Gastrocnemius medialis (tissue), 4 donors: ENCODE measurements at regions not wholly inside any gene's neighbourhood (a gene's known extent, or its start where the extent isn't known, plus 50 kb on each side); places are given as distances from the start of the nearest gene placed in this dataset.

Experiments
- ATAC-seq, 2 donors: fragments of 150-250 bp; one replicate each; pipeline ENCODE4 v1.9.1; 2016
- DNase-seq, 2 donors: peaks; one replicate each; pipeline ENCODE4 v3.0.0-alpha.2; 2019
- H3K27ac ChIP-seq, 4 donors: fragments of 200-600 bp; sonication (generic); 1 replicate in 1 of 4; 2 replicates in 3 of 4; pipeline ENCODE4 v1.5.1; 2016 to 2018; ENCODE audit warnings: mild to moderate bottlenecking in 2 of 4, moderate library complexity in 1 of 4
- H3K27me3 ChIP-seq, 3 donors: fragments of 200-600 bp; sonication (generic) in 2 of 3; 1 replicate in 1 of 3; 2 replicates in 2 of 3; pipeline versions ENCODE4 v1.5.1 to v1.6.0; 2016 to 2019; ENCODE audit warnings: mild to moderate bottlenecking in 1 of 3, moderate library complexity in 1 of 3
- H3K36me3 ChIP-seq, 2 donors: fragments of 200-600 bp; sonication (generic) in 1 of 2; one replicate each; pipeline ENCODE4 v1.5.1; 2017 to 2018
- H3K4me1 ChIP-seq, 2 donors: fragments of 200-600 bp; sonication (generic) in 1 of 2; one replicate each; pipeline ENCODE4 v1.5.1; 2016 to 2017; ENCODE audit warnings: mild to moderate bottlenecking in 2 of 2
- H3K4me3 ChIP-seq, 4 donors: fragments of 200-600 bp; sonication (generic) in 3 of 4; 1 replicate in 1 of 4; 2 replicates in 3 of 4; pipeline ENCODE4 v1.5.1; 2016 to 2019; ENCODE audit warnings: mild to moderate bottlenecking in 2 of 4
- H3K9me3 ChIP-seq, 3 donors: fragments of 200-600 bp; sonication (generic) in 2 of 3; 1 replicate in 1 of 3; 2 replicates in 2 of 3; pipeline ENCODE4 v1.5.1; 2016 to 2019
- POLR2A ChIP-seq, 2 donors: fragments of 450-650 bp; IDR thresholded peaks; one replicate each; pipeline ENCODE4 v1.6.1; 2017; ENCODE audit warnings: antibody characterized with exemption in 2 of 2, mild to moderate bottlenecking in 2 of 2, moderate library complexity in 2 of 2
- in situ Hi-C, 4 donors: fragments of 200-750 bp; cut with MboI; loops; one replicate each; pipeline versions ENCODE4 v1.15.0 to v1.8.0; 2017; ENCODE audit warnings: low sequenced_read_pairs in 4 of 4
- intact Hi-C: fragments of 100-400 bp; cut with DNase I; formaldehyde crosslinking; loops from one replicate; pipeline ENCODE4 v1.15.1; 2023; ENCODE audit warnings: low total_unique reads
- TF ChIP-seq, protein P1 (sequence below), 5 experiments: fragments of 450-650 bp in 3 of 5; fragments of 200-600 bp in 2 of 5; sonication (generic) in 2 of 5; IDR thresholded peaks in 4 of 5; conservative IDR thresholded peaks in 1 of 5; 1 replicate in 4 of 5; 2 replicates in 1 of 5; pipeline ENCODE4 v1.5.1; 2016 to 2019; ENCODE audit warnings: antibody characterized with exemption in 5 of 5, mild to moderate bottlenecking in 3 of 5, moderate library complexity in 3 of 5

DNA sequence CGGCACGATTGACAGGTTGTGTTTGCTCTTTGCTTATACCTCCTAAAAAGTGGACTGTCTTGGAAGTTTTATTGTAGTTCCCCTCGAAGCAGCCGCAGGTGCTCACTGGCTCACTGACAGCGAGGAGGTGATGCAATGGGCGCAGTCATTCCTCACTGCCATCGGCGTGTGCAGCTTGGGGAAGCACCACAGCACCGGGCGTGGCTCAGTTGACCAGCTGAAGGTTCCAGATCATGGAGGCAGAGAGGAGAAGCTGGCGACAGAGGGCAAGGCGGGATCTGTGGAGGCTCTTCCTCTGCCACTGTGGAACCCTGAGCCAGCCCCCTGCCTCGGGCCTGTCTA, 72.1 kb upstream of the TNRC6C start:
- peak in 1 of 2 donors; percentile 31 for DNase-seq
- TF ChIP-seq, protein P1, sequence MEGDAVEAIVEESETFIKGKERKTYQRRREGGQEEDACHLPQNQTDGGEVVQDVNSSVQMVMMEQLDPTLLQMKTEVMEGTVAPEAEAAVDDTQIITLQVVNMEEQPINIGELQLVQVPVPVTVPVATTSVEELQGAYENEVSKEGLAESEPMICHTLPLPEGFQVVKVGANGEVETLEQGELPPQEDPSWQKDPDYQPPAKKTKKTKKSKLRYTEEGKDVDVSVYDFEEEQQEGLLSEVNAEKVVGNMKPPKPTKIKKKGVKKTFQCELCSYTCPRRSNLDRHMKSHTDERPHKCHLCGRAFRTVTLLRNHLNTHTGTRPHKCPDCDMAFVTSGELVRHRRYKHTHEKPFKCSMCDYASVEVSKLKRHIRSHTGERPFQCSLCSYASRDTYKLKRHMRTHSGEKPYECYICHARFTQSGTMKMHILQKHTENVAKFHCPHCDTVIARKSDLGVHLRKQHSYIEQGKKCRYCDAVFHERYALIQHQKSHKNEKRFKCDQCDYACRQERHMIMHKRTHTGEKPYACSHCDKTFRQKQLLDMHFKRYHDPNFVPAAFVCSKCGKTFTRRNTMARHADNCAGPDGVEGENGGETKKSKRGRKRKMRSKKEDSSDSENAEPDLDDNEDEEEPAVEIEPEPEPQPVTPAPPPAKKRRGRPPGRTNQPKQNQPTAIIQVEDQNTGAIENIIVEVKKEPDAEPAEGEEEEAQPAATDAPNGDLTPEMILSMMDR (IDR thresholded peaks at IDR 0.05 in 4 of 5, conservative IDR thresholded peaks at IDR 0.05 in 1 of 5), result no peak
- no peak for TF ChIP-seq POLR2A (IDR thresholded peaks at IDR 0.05)
- intact Hi-C loops, result loop anchor here (2.0 to 5.0 kb wide), 4 partner anchors 54 to 564 kb away; partner anchors contain the start of gene TNRC6C
- Histone ChIP-seq H3K27ac (peak overlapping the region in 1 of 4 donors; percentile 56), H3K4me3 (no peak overlapping the region), H3K9me3 (no peaks in the 10 kb centered on the region), H3K27me3 (no peaks in the 10 kb centered on the region), H3K36me3 (no peaks in the 10 kb centered on the region), H3K4me1 (peaks cover 12 to 23% of the 10 kb centered on the region in 2 donors)
- in situ Hi-C loops, result no loop called here
- no peak for ATAC-seq

DNA sequence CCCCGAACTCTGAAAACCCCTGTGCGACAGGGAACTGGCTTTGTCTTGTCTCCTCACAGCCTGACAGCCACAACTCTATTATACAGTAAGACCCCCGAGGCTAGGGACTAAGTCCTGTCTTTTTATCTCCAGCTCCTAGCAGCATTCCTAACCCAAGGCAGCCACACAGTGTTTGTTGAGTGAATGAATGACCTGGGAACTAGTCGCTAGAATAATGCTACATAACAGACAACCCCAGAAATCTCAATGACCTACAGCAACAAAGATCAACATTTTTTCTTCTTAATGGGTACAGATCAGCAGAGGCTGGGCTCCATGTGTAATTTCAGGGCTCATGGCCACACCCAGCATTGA, 71.4 kb upstream of the TNRC6C start:
- ATAC-seq, result no peak
- in situ Hi-C loops, result no loop called here

GRCh38 chr17:77887464-77888241, 70.8 kb upstream of the TNRC6C start:
- intact Hi-C loops, result loop anchor here (2.0 to 5.0 kb wide), 4 partner anchors 55 to 565 kb away; partner anchors contain the start of gene TNRC6C

More for the DNA sequence above, 71.4 kb upstream of the TNRC6C start:
- no peaks in the 10 kb centered on the region for H3K36me3 ChIP-seq
- TF ChIP-seq, protein P1 (IDR thresholded peaks at IDR 0.05 in 4 of 5, conservative IDR thresholded peaks at IDR 0.05 in 1 of 5), result no peak
- no peak for TF ChIP-seq POLR2A (IDR thresholded peaks at IDR 0.05)
- H3K27me3 ChIP-seq, result no peaks in the 10 kb centered on the region
- no peak for DNase-seq
- peak overlapping the region; percentile 56 to 67 (median 65) for H3K27ac ChIP-seq
- H3K4me1 ChIP-seq, result peaks cover 6 to 16% of the 10 kb centered on the region in 2 donors
- H3K4me3 ChIP-seq, result peak overlapping the region; percentile 61 to 65 (median 62)
- no peaks in the 10 kb centered on the region for H3K9me3 ChIP-seq
- intact Hi-C loops, result loop anchor here (2.0 to 5.0 kb wide), 4 partner anchors 55 to 565 kb away; partner anchors contain the start of gene TNRC6C

DNA sequence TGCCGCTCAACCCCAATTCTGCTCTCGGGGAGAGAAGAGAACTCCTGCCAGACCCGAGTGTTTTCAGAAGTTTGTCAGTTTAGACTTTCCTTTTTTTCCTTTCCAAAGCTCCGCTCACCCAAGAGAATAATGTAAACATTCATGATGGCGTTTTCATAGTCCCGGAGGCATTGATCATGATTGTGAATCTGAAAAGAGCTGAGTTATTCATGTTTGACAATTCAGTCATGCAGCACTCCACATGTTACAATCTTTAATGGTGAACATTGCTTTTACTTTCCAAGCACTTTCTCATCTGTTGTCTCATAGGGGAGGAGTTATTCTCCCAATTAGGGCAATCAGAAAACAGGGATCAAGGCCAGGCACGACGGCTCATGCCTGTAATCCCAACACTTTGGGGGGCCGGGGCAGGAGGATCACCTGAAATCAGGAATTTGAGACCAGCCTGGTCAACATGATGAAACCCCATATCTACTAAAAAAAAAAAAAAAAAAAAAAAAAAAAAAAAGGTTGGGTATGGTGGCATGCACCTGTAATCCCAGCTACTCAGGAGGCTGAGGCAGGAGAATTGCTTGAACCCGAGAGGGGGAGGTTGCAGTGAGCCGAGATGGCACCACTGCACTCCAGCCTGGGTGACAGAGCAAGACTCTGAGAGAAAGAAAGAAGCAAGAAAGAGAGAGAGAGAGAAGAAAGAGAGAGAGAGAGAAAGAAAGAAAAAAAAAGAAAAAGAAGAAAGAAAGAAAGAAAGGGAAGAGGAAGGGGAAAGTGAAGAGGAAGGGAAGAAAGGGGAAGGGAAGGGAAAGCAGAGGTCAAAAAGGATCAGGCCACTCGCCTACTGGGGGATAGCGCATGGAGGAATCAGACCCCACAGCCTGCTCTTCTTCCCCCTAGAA, 70.0 kb upstream of the TNRC6C start:
- Histone ChIP-seq H3K9me3 (no peaks in the 10 kb centered on the region), H3K27ac (peak overlapping the region; percentile 56 to 67 (median 65)), H3K4me1 (peaks cover 5 to 11% of the 10 kb centered on the region in 2 donors), H3K4me3 (peak overlapping the region; percentile 61 to 65 (median 62)), H3K27me3 (no peaks in the 10 kb centered on the region), H3K36me3 (no peaks in the 10 kb centered on the region)
- ATAC-seq (no peak), DNase-seq (no peak)
- TF ChIP-seq, protein P1 (IDR thresholded peaks at IDR 0.05 in 4 of 5, conservative IDR thresholded peaks at IDR 0.05 in 1 of 5), result no peak
- no peak for TF ChIP-seq POLR2A (IDR thresholded peaks at IDR 0.05)
- intact Hi-C loops, result loop anchor here (5.0 kb wide), 3 partner anchors 56 to 566 kb away; no protein-coding TSS in a partner anchor
- in situ Hi-C loops, result no loop called here

More at GRCh38 chr17:77887464-77888241, 70.8 kb upstream of the TNRC6C start:
- in situ Hi-C loops, result no loop called here
- DNase-seq (peak; percentile 67 to 84), ATAC-seq (peak; percentile 87 to 91)
- Histone ChIP-seq H3K4me3 (peak overlapping the region; percentile 61 to 65 (median 62)), H3K4me1 (peaks cover 5 to 11% of the 10 kb centered on the region in 2 donors), H3K27me3 (no peaks in the 10 kb centered on the region), H3K9me3 (no peaks in the 10 kb centered on the region), H3K36me3 (no peaks in the 10 kb centered on the region), H3K27ac (peak overlapping the region; percentile 56 to 67 (median 65))
- TF ChIP-seq POLR2A (IDR thresholded peaks at IDR 0.05), result peak; percentile 26 to 40
- TF ChIP-seq, protein P1 (IDR thresholded peaks at IDR 0.05 in 4 of 5, conservative IDR thresholded peaks at IDR 0.05 in 1 of 5), result no peak
